Loucy (cell line): ENCODE measurements at regions not wholly inside any gene's neighbourhood (a gene's known extent, or its start where the extent isn't known, plus 50 kb on each side); places are given as distances from the start of the nearest gene placed in this dataset.

ENCODE experiments used
- EZH2phosphoT487 ChIP-seq: fragments of 200-600 bp; IDR thresholded peaks from 2 replicates; pipeline ENCODE4 v1.6.1; 2018; ENCODE audit warnings: antibody characterized with exemption, mild to moderate bottlenecking, moderate library complexity, borderline replicate concordance
- TF ChIP-seq, protein P1 (sequence below): fragments of 200-600 bp; sonication (generic); conservative IDR thresholded peaks from 2 replicates; pipeline ENCODE4 v1.5.1; 2014; ENCODE audit warnings: mild to moderate bottlenecking, antibody characterized with exemption, low read length

DNA sequence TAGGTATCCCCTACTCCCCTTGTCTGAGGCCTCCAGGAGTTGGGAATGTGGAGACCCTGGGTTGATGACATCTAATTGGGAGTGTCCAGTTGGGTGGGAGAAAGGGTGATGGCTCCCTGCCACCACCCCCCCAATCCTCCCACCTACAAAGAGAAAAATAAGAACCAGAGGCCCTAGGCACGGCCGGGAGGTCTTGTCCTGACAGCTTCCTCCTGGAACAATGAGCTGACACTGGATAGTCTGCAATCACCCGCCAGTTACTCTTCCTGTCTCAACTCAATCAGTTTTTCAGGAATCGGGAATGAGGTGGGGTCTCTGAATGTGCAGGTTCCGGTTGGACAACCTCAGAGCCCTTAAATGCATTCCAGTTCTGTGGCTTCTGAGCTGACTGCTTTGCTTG, 129.9 kb upstream of the MRPS22 start:
- TF ChIP-seq, protein P1, sequence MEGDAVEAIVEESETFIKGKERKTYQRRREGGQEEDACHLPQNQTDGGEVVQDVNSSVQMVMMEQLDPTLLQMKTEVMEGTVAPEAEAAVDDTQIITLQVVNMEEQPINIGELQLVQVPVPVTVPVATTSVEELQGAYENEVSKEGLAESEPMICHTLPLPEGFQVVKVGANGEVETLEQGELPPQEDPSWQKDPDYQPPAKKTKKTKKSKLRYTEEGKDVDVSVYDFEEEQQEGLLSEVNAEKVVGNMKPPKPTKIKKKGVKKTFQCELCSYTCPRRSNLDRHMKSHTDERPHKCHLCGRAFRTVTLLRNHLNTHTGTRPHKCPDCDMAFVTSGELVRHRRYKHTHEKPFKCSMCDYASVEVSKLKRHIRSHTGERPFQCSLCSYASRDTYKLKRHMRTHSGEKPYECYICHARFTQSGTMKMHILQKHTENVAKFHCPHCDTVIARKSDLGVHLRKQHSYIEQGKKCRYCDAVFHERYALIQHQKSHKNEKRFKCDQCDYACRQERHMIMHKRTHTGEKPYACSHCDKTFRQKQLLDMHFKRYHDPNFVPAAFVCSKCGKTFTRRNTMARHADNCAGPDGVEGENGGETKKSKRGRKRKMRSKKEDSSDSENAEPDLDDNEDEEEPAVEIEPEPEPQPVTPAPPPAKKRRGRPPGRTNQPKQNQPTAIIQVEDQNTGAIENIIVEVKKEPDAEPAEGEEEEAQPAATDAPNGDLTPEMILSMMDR, result no peak
- no peak for TF ChIP-seq EZH2phosphoT487
